WTC11 (cell line): ENCODE measurements at regions not wholly inside any gene's neighbourhood (a gene's known extent, or its start where the extent isn't known, plus 50 kb on each side); places are given as distances from the start of the nearest gene placed in this dataset.

Experiments
- ATAC-seq: fragments of 200-7000 bp; cut with Tn5 transposase; 2 replicates; pipeline ENCODE4 v1.10.0; 2021; ENCODE audit warnings: mild to moderate bottlenecking, moderate library complexity
- CTCF ChIA-PET: fragments of 300-600 bp; sonication (Branson Sonifier 250); formaldehyde crosslinking; loops from one replicate; lab custom pipeline; 2021; ENCODE audit warnings: antibody characterized with exemption; lab: Charles Lee
- POLR2A ChIA-PET: fragments of 350-600 bp; sonication (Branson Sonifier 250); formaldehyde crosslinking; loops from one replicate; lab custom pipeline; 2021; ENCODE audit warnings: antibody characterized with exemption; lab: Charles Lee
- DNase-seq: peaks from one replicate; pipeline ENCODE4 v3.0.0; 2021; ENCODE audit warnings: low spot score
- H3K27ac Mint-ChIP-seq: 2 replicates; pipeline ENCODE4 v1.8.0; 2021; ENCODE audit warnings: mixed read lengths
- H3K27me3 Mint-ChIP-seq: 2 replicates; pipeline ENCODE4 v1.8.0; 2021; ENCODE audit warnings: low read depth, mild to moderate bottlenecking, moderate library complexity, mixed read lengths
- H3K36me3 Mint-ChIP-seq: 2 replicates; pipeline ENCODE4 v1.8.0; 2021; ENCODE audit warnings: mixed read lengths
- H3K4me1 Mint-ChIP-seq: 2 replicates; pipeline ENCODE4 v1.8.0; 2022; ENCODE audit warnings: mixed read lengths
- H3K4me3 Mint-ChIP-seq: 2 replicates; pipeline ENCODE4 v1.8.0; 2021; ENCODE audit warnings: mild to moderate bottlenecking, moderate library complexity, mixed read lengths
- H3K9me3 Mint-ChIP-seq: 2 replicates; pipeline ENCODE4 v1.8.0; 2021; ENCODE audit warnings: mixed read lengths
- ATF6 ChIP-seq: sonication (generic); formaldehyde crosslinking; IDR thresholded peaks from 2 replicates; pipeline ENCODE4 v1.8.1; 2023; ENCODE audit warnings: mild to moderate bottlenecking, missing genetic modification reagents
- CREM ChIP-seq: sonication (generic); formaldehyde crosslinking; IDR thresholded peaks from 2 replicates; pipeline ENCODE4 v1.8.1; 2022; ENCODE audit warnings: mild to moderate bottlenecking, missing genetic modification reagents, moderate library complexity
- FOXP4 ChIP-seq: sonication (generic); formaldehyde crosslinking; IDR thresholded peaks from 2 replicates; pipeline ENCODE4 v1.8.0; 2022; ENCODE audit warnings: mild to moderate bottlenecking, missing genetic modification reagents
- GABPB1 ChIP-seq: sonication (generic); formaldehyde crosslinking; IDR thresholded peaks from 2 replicates; pipeline ENCODE4 v1.8.1; 2023; ENCODE audit warnings: mild to moderate bottlenecking, missing genetic modification reagents
- NFATC4 ChIP-seq: fragments of 250-450 bp; sonication (Bioruptor Pico); IDR thresholded peaks from 2 replicates; pipeline ENCODE4 v1.9.0; 2021; ENCODE audit warnings: mild to moderate bottlenecking
- NFYB ChIP-seq: sonication (generic); formaldehyde crosslinking; conservative IDR thresholded peaks from 2 replicates; pipeline ENCODE4 v1.8.0; 2022; ENCODE audit warnings: low read depth, missing genetic modification reagents
- NR1H2 ChIP-seq: sonication (generic); formaldehyde crosslinking; IDR thresholded peaks from 2 replicates; pipeline ENCODE4 v1.9.0; 2021; ENCODE audit warnings: mild to moderate bottlenecking, moderate library complexity, missing genetic modification reagents
- STAT6 ChIP-seq: sonication (generic); formaldehyde crosslinking; conservative IDR thresholded peaks from 2 replicates; pipeline ENCODE4 v1.8.1; 2023; ENCODE audit warnings: mild to moderate bottlenecking, low read depth, missing genetic modification reagents, moderate library complexity
- ZNF121 ChIP-seq: sonication (generic); formaldehyde crosslinking; IDR thresholded peaks from 2 replicates; pipeline ENCODE4 v1.8.0; 2023; ENCODE audit warnings: missing genetic modification reagents
- ZNF396 ChIP-seq: fragments of 250-450 bp; sonication (Bioruptor Pico); IDR thresholded peaks from 2 replicates; pipeline ENCODE4 v1.8.0; 2021; ENCODE audit warnings: mild to moderate bottlenecking, moderate library complexity, borderline replicate concordance
- TF ChIP-seq, protein P1 (sequence below): sonication (generic); formaldehyde crosslinking; IDR thresholded peaks from 2 replicates; pipeline ENCODE4 v1.8.1; 2023; ENCODE audit warnings: mild to moderate bottlenecking, moderate library complexity, missing genetic modification reagents

DNA sequence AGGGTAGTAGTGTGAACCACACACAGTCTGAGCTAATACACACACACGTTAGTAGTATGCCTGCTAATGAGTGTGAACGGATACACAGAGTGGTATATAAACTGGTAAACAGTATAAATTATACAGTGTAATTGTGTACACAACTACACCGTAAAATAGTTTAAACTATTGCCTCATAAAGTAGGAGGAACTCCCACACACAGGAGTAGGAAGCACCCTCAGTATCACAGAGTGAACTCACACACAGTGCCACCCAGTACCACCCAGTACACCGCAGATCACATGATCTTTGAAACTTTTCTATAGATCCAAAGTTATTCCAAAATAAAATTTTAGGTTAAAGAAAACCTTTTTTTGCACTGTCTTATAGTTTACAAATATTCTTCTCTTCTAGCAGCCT lies 275.1 kb downstream of the ADGRA3 start:
- DNase-seq (no peak), ATAC-seq (no peak)
- H3K27me3 Mint-ChIP-seq: no peaks in the 10 kb centered on the region
- H3K27ac Mint-ChIP-seq: no peak overlapping the region
- H3K4me3 Mint-ChIP-seq: no peak overlapping the region
- POLR2A ChIA-PET: no interaction called here
- CTCF ChIA-PET: interaction anchor here (0.6 to 2.0 kb wide), 4 partner anchors 11 to 452 kb away, joined by 3 to 7 read pairs (median 4); no protein-coding TSS in a partner anchor
- TF ChIP-seq ZNF121 (CRISPR knock-in tag) (no peak), STAT6 (CRISPR knock-in tag) (no peak), NFYB (CRISPR knock-in tag) (no peak), CREM (CRISPR knock-in tag) (no peak), FOXP4 (CRISPR knock-in tag) (no peak), ZNF396 (CRISPR knock-in tag) (no peak), NFATC4 (no peak), ATF6 (CRISPR knock-in tag) (no peak)
- TF ChIP-seq, protein P1, sequence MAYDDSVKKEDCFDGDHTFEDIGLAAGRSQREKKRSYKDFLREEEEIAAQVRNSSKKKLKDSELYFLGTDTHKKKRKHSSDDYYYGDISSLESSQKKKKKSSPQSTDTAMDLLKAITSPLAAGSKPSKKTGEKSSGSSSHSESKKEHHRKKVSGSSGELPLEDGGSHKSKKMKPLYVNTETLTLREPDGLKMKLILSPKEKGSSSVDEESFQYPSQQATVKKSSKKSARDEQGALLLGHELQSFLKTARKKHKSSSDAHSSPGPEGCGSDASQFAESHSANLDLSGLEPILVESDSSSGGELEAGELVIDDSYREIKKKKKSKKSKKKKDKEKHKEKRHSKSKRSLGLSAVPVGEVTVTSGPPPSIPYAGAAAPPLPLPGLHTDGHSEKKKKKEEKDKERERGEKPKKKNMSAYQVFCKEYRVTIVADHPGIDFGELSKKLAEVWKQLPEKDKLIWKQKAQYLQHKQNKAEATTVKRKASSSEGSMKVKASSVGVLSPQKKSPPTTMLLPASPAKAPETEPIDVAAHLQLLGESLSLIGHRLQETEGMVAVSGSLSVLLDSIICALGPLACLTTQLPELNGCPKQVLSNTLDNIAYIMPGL (CRISPR knock-in tag): no peak
- no peaks in the 10 kb centered on the region for H3K36me3 Mint-ChIP-seq
- peaks cover 9% of the 10 kb centered on the region for H3K9me3 Mint-ChIP-seq
- peaks cover 28% of the 10 kb centered on the region for H3K4me1 Mint-ChIP-seq

GRCh38 chr4:22238742-22239141 lies 277.1 kb downstream of the ADGRA3 start:
- ATAC-seq (peak; percentile 72), DNase-seq (peak; percentile 38)
- ChIA-PET POLR2A (no interaction called here), CTCF (interaction anchor here (0.6 to 7.5 kb wide), 18 partner anchors 8 to 455 kb away, joined by 3 to 53 read pairs (median 5); partner anchors contain the start of gene KCNIP4)
- Mint-ChIP-seq H3K27ac (no peak overlapping the region), H3K36me3 (no peaks in the 10 kb centered on the region), H3K4me3 (no peak overlapping the region), H3K4me1 (peaks cover 37% of the 10 kb centered on the region), H3K9me3 (peaks cover 9% of the 10 kb centered on the region), H3K27me3 (no peaks in the 10 kb centered on the region)
- TF ChIP-seq STAT6 (CRISPR knock-in tag): no peak
- no peak for TF ChIP-seq GABPB1 (CRISPR knock-in tag)
- no peak for TF ChIP-seq NR1H2 (CRISPR knock-in tag)
